ENCODE measurements at regions not wholly inside any gene's neighbourhood (a gene's known extent, or its start where the extent isn't known, plus 50 kb on each side); places are given as distances from the start of the nearest gene placed in this dataset.

GRCh38 chr15:70204652-70205051 is 106.9 kb upstream of the TLE3 start:
- Mint-ChIP-seq H3K4me3 (no peak overlapping the region), H3K27ac (no peak overlapping the region), H3K27me3 (peaks cover 0 to 27% (median 0%) of the 10 kb centered on the region in 5 donors), H3K36me3 (no peaks in the 10 kb centered on the region), H3K4me1 (peaks cover 0 to 8% (median 0%) of the 10 kb centered on the region in 7 donors), H3K9me3 (no peaks in the 10 kb centered on the region)
- no peak overlapping the region for H3K4me3 ChIP-seq (ENCODE audit: low read length)
- no peaks in the 10 kb centered on the region for H3K4me1 ChIP-seq (ENCODE audit: control insufficient read depth in 2 of 2, insufficient read depth in 2 of 2, low read length in 2 of 2)
- no peaks in the 10 kb centered on the region for H3K27me3 ChIP-seq (ENCODE audit: control insufficient read depth in 2 of 2, insufficient read depth in 2 of 2, low read length in 2 of 2)
- ChIA-PET CTCF (interaction anchor here (1.0 kb wide), 1 partner anchor 43 kb away, joined by 3 read pairs; no protein-coding TSS in a partner anchor), POLR2A (no interaction called here)
- ATAC-seq (no peak), DNase-seq (no peak)
- no peaks in the 10 kb centered on the region for H3K36me3 ChIP-seq (ENCODE audit: control insufficient read depth in 2 of 3, insufficient read depth in 3 of 3, low read length in 3 of 3)
- no peak overlapping the region for H3K27ac ChIP-seq (ENCODE audit: low read depth, low read length)
- no peaks in the 10 kb centered on the region for H3K9me3 ChIP-seq (ENCODE audit: control insufficient read depth in 2 of 3, low read length in 3 of 3)
- intact Hi-C loops (cut with micrococcal nuclease), result no loop called here

- intact Hi-C loops (cut with micrococcal nuclease), result no loop called here
- no peak overlapping the region for H3K27ac Mint-ChIP-seq
Measured at GRCh38 chr15:70203981-70204560, 106.4 kb upstream of the TLE3 start.

GRCh38 chr15:70202756-70203155 is 105.0 kb upstream of the TLE3 start:
- H3K9me3 Mint-ChIP-seq, result no peaks in the 10 kb centered on the region
- no peaks in the 10 kb centered on the region for H3K9me3 ChIP-seq (ENCODE audit: control insufficient read depth in 2 of 3, low read length in 3 of 3)
- H3K27ac ChIP-seq (ENCODE audit: low read depth, low read length), result no peak overlapping the region
- ChIA-PET POLR2A (no interaction called here), CTCF (no interaction called here)
- no peaks in the 10 kb centered on the region for H3K36me3 ChIP-seq (ENCODE audit: control insufficient read depth in 2 of 3, insufficient read depth in 3 of 3, low read length in 3 of 3)
- peaks cover 0 to 8% (median 0%) of the 10 kb centered on the region in 7 donors for H3K4me1 Mint-ChIP-seq
- H3K27ac Mint-ChIP-seq, result no peak overlapping the region
- H3K27me3 ChIP-seq (ENCODE audit: control insufficient read depth in 2 of 2, insufficient read depth in 2 of 2, low read length in 2 of 2), result no peaks in the 10 kb centered on the region
- no peak overlapping the region for H3K4me3 Mint-ChIP-seq
- ATAC-seq (no peak), DNase-seq (no peak)
- H3K4me1 ChIP-seq (ENCODE audit: control insufficient read depth in 2 of 2, insufficient read depth in 2 of 2, low read length in 2 of 2), result no peaks in the 10 kb centered on the region
- H3K4me3 ChIP-seq (ENCODE audit: low read length), result no peak overlapping the region
- peaks cover 0 to 19% (median 0%) of the 10 kb centered on the region in 5 donors for H3K27me3 Mint-ChIP-seq
- intact Hi-C loops (cut with micrococcal nuclease), result no loop called here
- H3K36me3 Mint-ChIP-seq, result no peaks in the 10 kb centered on the region

More at GRCh38 chr15:70203981-70204560, 106.4 kb upstream of the TLE3 start:
- Mint-ChIP-seq H3K4me1 (peaks cover 0 to 8% (median 0%) of the 10 kb centered on the region in 7 donors), H3K4me3 (no peak overlapping the region), H3K9me3 (no peaks in the 10 kb centered on the region), H3K36me3 (no peaks in the 10 kb centered on the region), H3K27me3 (peaks cover 0 to 23% (median 0%) of the 10 kb centered on the region in 5 donors)
- Histone ChIP-seq H3K4me3 (ENCODE audit: low read length) (no peak overlapping the region), H3K27ac (ENCODE audit: low read depth, low read length) (no peak overlapping the region), H3K27me3 (ENCODE audit: control insufficient read depth in 2 of 2, insufficient read depth in 2 of 2, low read length in 2 of 2) (no peaks in the 10 kb centered on the region), H3K9me3 (ENCODE audit: control insufficient read depth in 2 of 3, low read length in 3 of 3) (no peaks in the 10 kb centered on the region), H3K4me1 (ENCODE audit: control insufficient read depth in 2 of 2, insufficient read depth in 2 of 2, low read length in 2 of 2) (no peaks in the 10 kb centered on the region), H3K36me3 (ENCODE audit: control insufficient read depth in 2 of 3, insufficient read depth in 3 of 3, low read length in 3 of 3) (no peaks in the 10 kb centered on the region)
- ATAC-seq (no peak), DNase-seq (no peak)
- POLR2A ChIA-PET, result no interaction called here
- CTCF ChIA-PET, result interaction anchor here (1.0 kb wide), 1 partner anchor 42 kb away, joined by 3 read pairs; no protein-coding TSS in a partner anchor

- POLR2A ChIA-PET, result no interaction called here
- Mint-ChIP-seq H3K9me3 (no peaks in the 10 kb centered on the region), H3K4me3 (no peak overlapping the region)
Measured at GRCh38 chr15:70201425-70201775, 103.7 kb upstream of the TLE3 start.

GRCh38 chr15:70200511-70201424 is 103.1 kb upstream of the TLE3 start:
- peaks cover 0 to 5% (median 0%) of the 10 kb centered on the region in 5 donors for H3K27me3 Mint-ChIP-seq
- intact Hi-C loops (cut with micrococcal nuclease), result no loop called here
- CTCF ChIA-PET, result interaction anchor here (0.6 kb wide), 1 partner anchor 8 kb away, joined by 4 read pairs; no protein-coding TSS in a partner anchor
- no peak for ATAC-seq
- DNase-seq, result no peak
- no peaks in the 10 kb centered on the region for H3K9me3 ChIP-seq (ENCODE audit: control insufficient read depth in 2 of 3, low read length in 3 of 3)
- no peak overlapping the region for H3K4me3 ChIP-seq (ENCODE audit: low read length)
- no peaks in the 10 kb centered on the region for H3K27me3 ChIP-seq (ENCODE audit: control insufficient read depth in 2 of 2, insufficient read depth in 2 of 2, low read length in 2 of 2)
- peaks cover 0 to 4% (median 0%) of the 10 kb centered on the region in 7 donors for H3K4me1 Mint-ChIP-seq
- POLR2A ChIA-PET, result no interaction called here
- no peaks in the 10 kb centered on the region for H3K9me3 Mint-ChIP-seq
- no peak overlapping the region for H3K27ac ChIP-seq (ENCODE audit: low read depth, low read length)
- H3K4me3 Mint-ChIP-seq, result no peak overlapping the region
- H3K4me1 ChIP-seq (ENCODE audit: control insufficient read depth in 2 of 2, insufficient read depth in 2 of 2, low read length in 2 of 2), result no peaks in the 10 kb centered on the region
- no peak overlapping the region for H3K27ac Mint-ChIP-seq
- no peaks in the 10 kb centered on the region for H3K36me3 Mint-ChIP-seq
- no peaks in the 10 kb centered on the region for H3K36me3 ChIP-seq (ENCODE audit: control insufficient read depth in 2 of 3, insufficient read depth in 3 of 3, low read length in 3 of 3)

More at GRCh38 chr15:70201425-70201775, 103.7 kb upstream of the TLE3 start:
- no peaks in the 10 kb centered on the region for H3K9me3 ChIP-seq (ENCODE audit: control insufficient read depth in 2 of 3, low read length in 3 of 3)
- H3K4me1 Mint-ChIP-seq, result peaks cover 0 to 8% (median 0%) of the 10 kb centered on the region in 7 donors
- no peak overlapping the region for H3K27ac Mint-ChIP-seq
- H3K27me3 ChIP-seq (ENCODE audit: control insufficient read depth in 2 of 2, insufficient read depth in 2 of 2, low read length in 2 of 2), result no peaks in the 10 kb centered on the region
- H3K4me1 ChIP-seq (ENCODE audit: control insufficient read depth in 2 of 2, insufficient read depth in 2 of 2, low read length in 2 of 2), result no peaks in the 10 kb centered on the region
- ATAC-seq (no peak), DNase-seq (no peak)
- no peaks in the 10 kb centered on the region for H3K36me3 ChIP-seq (ENCODE audit: control insufficient read depth in 2 of 3, insufficient read depth in 3 of 3, low read length in 3 of 3)
- no peaks in the 10 kb centered on the region for H3K36me3 Mint-ChIP-seq
- intact Hi-C loops (cut with micrococcal nuclease), result no loop called here
- peaks cover 0 to 11% (median 0%) of the 10 kb centered on the region in 5 donors for H3K27me3 Mint-ChIP-seq
- CTCF ChIA-PET, result no interaction called here
- H3K4me3 ChIP-seq (ENCODE audit: low read length), result no peak overlapping the region
- H3K27ac ChIP-seq (ENCODE audit: low read depth, low read length), result no peak overlapping the region

- H3K27ac ChIP-seq (ENCODE audit: low read depth, low read length), result no peak overlapping the region
- POLR2A ChIA-PET, result no interaction called here
- no peaks in the 10 kb centered on the region for H3K4me1 ChIP-seq (ENCODE audit: control insufficient read depth in 2 of 2, insufficient read depth in 2 of 2, low read length in 2 of 2)
- CTCF ChIA-PET, result no interaction called here
- no peaks in the 10 kb centered on the region for H3K27me3 ChIP-seq (ENCODE audit: control insufficient read depth in 2 of 2, insufficient read depth in 2 of 2, low read length in 2 of 2)
- no peaks in the 10 kb centered on the region for H3K36me3 ChIP-seq (ENCODE audit: control insufficient read depth in 2 of 3, insufficient read depth in 3 of 3, low read length in 3 of 3)
- H3K4me3 ChIP-seq (ENCODE audit: low read length), result no peak overlapping the region
- Mint-ChIP-seq H3K27me3 (peaks cover 0 to 5% (median 0%) of the 10 kb centered on the region in 5 donors), H3K36me3 (no peaks in the 10 kb centered on the region), H3K4me1 (peaks cover 0 to 4% (median 0%) of the 10 kb centered on the region in 7 donors), H3K9me3 (no peaks in the 10 kb centered on the region), H3K27ac (no peak overlapping the region), H3K4me3 (no peak overlapping the region)
- DNase-seq (no peak), ATAC-seq (no peak)
- intact Hi-C loops (cut with micrococcal nuclease), result no loop called here
- H3K9me3 ChIP-seq (ENCODE audit: control insufficient read depth in 2 of 3, low read length in 3 of 3), result no peaks in the 10 kb centered on the region
Measured at GRCh38 chr15:70199540-70200410, 102.1 kb upstream of the TLE3 start.
